Stimulated activated CD8-positive, alpha-beta memory T cell treated with anti-CD3 and anti-CD28 coated beads, Interleukin-12 subunit alpha, Interleukin-12 subunit beta, amount 100 ng/mL, for 1 hour (primary cell): ENCODE measurements at regions not wholly inside any gene's neighbourhood (a gene's known extent, or its start where the extent isn't known, plus 50 kb on each side); places are given as distances from the start of the nearest gene placed in this dataset.
"Not testable (repeated sequence)": the region's sequence is repeated elsewhere in the genome, so short reads cannot be mapped to it uniquely, and the experiment has no call there.

ENCODE experiments used
- DNase-seq: peaks from one replicate; pipeline ENCODE4 v3.0.0-alpha.2; 2020; ENCODE audit warnings: low read depth

GRCh38 chr4:36601864-36602495 lies 320.6 kb downstream of the DTHD1 start:
- no peak for DNase-seq

GRCh38 chr4:36609661-36610060 lies 328.2 kb downstream of the DTHD1 start:
- no peak for DNase-seq

DNA sequence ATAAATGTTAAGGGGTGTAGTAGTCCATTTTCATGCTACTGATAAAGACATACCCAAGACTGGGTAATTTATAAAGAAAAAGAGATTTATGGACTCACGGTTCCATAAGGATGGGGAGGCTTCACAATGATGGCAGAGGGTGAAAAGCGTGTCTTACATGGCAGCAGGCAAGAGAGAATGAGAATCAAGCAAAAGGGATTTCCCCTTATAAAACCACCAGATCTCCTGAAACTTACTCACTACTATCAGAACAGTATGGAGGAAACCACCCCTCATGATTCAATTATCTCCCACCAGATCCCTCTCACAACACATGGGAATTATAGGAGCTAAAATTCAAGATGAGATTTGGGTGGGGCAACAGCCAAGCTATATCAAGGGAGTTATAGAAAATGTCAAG lies 329.2 kb downstream of the DTHD1 start:
- DNase-seq, result no peak

DNA sequence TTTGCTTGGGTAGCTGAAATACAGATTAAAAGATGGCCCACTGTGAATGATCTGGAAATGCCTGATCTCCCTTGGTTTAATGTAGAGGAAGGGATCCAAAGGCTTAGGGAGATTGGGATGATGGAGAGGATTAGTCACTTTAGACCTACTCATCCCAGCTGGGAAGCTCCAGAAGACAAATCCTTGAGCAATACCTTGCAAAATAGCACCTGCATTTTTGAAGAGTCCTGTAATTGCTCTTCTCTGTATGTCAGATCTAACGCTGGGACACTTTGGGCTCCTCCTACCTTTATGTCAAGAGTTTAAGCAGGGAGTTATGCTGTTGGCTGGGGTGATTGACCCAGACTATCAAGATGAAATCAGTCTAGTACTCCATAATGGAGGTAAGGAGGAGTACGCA lies 331.7 kb downstream of the DTHD1 start:
- DNase-seq, result not testable (repeated sequence)

DNA sequence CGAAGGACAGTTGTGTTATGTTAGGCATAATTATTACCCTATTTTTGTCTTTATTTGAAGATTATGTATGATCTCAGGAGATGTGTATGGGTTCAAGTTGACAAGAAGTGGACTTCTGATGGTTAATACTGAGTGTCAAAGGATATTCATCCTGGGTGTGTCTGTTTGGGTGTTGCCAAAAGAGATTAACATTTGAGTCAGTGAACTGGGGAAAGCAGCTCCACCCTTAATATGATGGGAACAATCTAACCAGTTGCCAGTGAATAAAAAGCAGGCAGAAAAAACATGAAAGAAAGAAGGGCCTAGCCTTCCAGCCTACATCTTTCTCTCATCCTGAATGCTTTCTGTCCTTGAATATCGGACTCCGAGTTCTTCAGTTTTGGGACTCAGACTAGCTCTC lies 332.6 kb downstream of the DTHD1 start:
- DNase-seq, result no peak

DNA sequence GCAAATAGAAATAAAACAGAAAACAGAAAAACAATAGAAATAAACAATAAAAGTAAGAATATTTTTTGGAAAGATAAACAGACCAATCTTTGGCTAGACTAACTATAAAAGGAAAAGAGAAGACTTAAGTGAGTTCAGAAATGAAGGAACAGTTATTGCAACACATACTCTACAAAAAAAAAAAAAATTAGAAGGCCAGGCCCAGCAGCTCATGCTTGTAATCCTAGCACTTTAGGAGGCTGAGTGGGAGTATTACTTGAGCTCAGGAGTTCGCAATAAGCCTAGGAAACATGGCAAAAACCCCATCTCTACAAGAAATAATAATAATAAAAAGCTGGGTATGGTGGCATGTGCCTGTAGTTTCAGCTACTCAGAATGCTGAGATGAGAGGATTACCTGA lies 336.7 kb downstream of the DTHD1 start:
- DNase-seq, result no peak

DNA sequence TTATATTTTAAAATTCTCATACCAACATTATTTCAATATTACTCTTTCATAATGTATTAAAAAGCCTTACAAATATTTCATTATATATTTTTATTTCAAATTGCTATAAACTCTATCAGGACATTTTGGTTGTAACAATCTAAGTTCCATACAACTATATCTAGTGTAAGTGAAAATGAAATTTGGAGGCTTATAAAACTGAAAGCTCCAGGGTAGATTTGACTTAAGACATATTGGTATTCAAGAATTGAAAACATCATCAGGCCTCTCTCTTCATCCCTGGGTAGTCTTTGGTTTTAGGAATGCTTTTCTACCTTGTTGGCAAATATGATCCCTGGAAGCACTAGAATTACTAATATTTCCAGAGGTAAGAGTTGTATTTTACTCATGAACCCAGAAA lies 342.6 kb downstream of the DTHD1 start:
- DNase-seq, result no peak

DNA sequence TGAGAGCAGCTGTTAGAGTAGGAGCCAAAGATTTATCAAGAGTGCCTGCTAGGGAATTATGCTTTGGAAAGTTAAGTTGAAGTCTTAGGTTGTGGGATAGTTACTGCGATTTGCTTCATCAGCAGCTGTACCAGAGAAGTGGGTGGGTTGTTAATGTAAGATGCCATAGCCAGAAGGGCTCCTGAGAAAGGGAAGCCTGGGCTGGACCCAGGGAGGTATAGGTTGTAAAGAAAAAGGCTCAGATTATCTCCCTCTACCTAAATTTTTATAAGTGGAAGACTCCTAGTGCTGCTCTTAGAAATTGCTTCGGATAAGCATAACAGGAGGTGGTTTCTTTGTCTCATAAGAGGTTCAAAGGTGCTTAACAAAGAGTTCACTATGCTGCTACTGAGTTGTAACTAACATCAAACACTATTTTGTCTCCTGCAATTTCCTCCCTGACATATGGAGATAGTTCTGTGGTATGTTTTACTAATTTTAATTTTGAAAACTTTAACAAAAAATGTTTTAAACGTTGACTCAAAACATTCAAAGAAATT lies 356.9 kb downstream of the DTHD1 start:
- no peak for DNase-seq

GRCh38 chr4:36640876-36641275 lies 359.5 kb downstream of the DTHD1 start:
- DNase-seq, result no peak

GRCh38 chr4:36651253-36651652 lies 369.8 kb downstream of the DTHD1 start:
- DNase-seq, result no peak

GRCh38 chr4:36652857-36653256 lies 371.4 kb downstream of the DTHD1 start:
- DNase-seq, result no peak

GRCh38 chr4:36665985-36666527 lies 384.6 kb downstream of the DTHD1 start:
- no peak for DNase-seq

- DNase-seq, result no peak
Measured at GRCh38 chr4:36675436-36675835, 394.0 kb downstream of the DTHD1 start.

DNA sequence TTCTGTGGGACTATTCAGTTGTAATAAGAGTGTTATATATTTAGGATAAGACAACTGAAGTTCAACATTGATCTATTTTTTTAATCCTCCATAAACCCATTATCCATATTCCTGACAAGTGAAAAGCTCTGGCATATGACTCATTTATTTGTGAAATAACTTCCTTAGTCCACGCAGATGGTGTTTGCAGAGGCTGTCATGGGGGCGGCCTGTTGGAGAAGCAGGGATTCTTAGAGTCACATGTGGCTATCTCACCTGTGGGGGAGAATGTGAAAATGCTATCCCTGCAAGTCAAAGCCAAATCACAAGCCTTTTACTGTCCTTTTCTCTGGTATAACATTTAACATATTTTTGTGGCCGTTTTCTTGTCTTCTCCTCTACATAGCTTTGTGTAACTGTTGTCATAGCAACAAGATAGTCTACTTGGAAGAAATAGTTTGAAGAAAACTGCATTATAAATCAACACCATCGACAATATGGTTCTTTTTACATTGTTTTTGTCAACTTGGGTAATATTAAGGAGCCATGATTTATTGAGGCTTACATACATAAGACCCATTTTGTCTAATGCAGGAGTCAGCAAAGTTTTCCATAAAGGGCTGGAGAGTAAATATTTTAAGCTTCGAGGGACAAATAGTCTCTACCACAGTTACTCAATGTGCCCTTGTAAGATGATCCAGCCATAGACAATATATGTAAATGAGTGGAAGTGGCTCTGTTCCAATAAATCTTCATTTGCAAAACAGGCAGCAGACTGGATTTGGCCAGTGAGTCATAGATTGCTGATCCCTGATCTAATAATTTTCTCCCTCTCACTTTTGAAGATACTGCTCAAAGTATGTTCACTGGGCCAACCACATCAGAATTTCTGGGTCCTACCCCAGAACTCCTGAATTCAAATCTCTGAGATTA lies 395.0 kb downstream of the DTHD1 start:
- DNase-seq, result no peak

DNA sequence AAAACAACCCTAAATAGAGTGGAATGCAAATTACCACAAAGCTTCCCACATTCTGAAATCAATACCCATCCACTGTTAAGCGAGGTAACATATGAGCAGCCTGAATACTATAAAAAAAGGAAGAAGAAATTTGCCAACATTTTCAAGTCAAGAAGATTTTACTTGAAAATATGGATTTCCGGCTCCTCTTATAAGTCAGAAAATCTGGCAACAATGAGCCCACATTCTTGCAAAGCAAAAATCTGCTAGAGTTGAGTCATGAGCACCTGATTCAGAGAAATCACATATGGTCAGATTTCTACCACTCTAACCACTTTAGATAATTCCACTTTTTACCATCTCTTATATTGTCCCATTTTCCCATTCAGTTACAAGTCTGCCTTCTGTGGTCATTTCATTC lies 395.7 kb downstream of the DTHD1 start:
- no peak for DNase-seq

DNA sequence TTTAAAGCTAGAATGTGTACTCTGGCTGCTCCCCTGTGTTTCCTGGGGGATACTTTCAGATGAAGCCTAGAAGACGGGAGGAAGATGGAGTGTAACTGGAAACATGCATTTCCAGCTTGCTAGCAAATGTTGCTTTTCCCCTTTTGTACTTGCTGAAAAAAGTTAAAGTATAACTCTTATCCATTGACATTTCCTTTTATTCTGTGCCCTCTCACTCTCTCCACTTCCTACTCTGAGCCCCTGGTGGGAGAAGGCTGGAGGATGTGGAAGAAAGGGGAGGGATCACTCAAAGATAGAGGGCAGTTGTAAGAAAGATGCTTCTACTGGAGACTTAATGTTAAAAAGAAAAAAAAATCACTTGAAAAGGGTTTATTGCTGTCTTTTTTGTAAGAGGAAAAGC lies 396.5 kb downstream of the DTHD1 start:
- no peak for DNase-seq

- no peak for DNase-seq
Measured at GRCh38 chr4:36687681-36688080, 406.3 kb downstream of the DTHD1 start.

DNA sequence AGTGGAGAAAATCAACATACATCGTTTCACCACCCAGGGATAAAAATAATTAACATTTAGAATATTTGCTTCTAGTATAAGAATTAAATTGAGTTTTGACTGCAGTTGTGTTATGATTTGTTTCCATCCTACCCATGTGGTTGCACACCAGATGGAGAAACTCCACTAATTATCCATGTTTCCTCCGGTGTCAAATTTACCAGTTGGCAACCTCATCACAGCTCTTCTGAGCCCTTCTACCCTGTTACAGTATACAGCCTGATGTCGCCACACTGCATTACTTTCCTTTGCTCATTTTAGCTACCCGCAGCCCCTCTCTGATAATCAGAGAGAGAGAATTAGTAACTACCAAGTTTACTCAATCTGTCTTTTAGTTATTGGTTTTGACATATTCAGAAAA lies 411.2 kb downstream of the DTHD1 start:
- no peak for DNase-seq

DNA sequence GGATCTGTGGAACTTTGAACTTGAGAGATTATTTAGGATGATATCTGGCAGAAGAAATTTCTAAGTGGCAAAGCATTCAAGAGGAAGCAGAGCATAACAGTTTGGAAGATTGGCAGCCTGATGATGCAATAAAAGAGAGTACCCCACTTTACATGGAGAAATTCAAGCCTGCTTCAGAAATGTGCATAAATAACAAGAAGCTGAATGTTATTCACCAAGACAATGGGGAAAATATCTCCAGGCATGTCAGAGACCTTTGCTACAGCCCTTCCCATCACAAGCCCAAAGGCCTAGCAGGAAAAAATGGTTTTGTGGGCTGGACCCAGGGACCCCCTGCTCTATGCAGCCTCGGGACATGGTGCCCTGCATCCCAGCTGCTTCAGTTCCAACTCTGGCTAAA lies 420.8 kb downstream of the DTHD1 start:
- no peak for DNase-seq

DNA sequence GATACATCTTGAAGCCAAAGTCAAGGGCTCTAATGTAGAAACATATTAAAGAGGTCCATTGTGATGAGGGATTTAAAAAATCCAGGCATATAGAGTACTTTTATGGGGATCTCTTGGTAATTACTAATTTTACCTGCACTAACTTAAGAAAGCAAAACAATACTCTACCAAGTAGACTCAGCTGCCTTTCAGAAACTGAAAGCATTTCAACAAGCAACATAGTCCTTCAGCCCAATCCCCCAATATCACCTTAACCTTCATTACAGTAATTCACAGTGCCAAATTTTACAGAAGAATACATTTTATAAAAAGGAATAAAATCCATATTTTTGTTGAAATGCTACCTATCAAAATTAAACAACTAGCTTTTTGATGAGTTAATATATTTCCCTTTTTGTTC lies 422.9 kb downstream of the DTHD1 start:
- no peak for DNase-seq

GRCh38 chr4:36709991-36710390 lies 428.6 kb downstream of the DTHD1 start:
- no peak for DNase-seq

DNA sequence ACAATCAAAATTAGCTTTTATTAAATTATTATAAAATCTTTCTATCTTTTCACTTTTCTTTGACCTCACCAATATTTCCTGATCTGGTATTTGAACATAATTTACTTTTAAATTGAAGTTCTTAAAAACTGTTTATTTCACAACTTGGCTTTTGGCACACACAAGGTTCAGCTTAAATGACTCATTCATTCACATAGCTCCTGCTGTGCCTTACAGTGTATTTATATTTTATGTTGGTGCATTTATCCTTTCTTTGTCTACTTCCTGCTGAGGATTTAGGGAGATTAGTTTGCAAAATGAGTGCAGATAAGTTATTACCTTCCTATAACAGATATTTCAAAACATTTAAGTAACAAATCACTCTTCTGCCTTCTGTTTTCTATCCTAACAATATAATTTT lies 430.6 kb downstream of the DTHD1 start:
- no peak for DNase-seq

GRCh38 chr4:36716874-36717273 lies 435.5 kb downstream of the DTHD1 start:
- no peak for DNase-seq
